ENCODE measurements at regions not wholly inside any gene's neighbourhood (a gene's known extent, or its start where the extent isn't known, plus 50 kb on each side); places are given as distances from the start of the nearest gene placed in this dataset.
"Not testable (repeated sequence)": the region's sequence is repeated elsewhere in the genome, so short reads cannot be mapped to it uniquely, and the experiment has no call there.

- no peak for DNase-seq
Measured at GRCh38 chr10:62661143-62661542, 143.4 kb upstream of the ADO start.

- no peak for DNase-seq
Measured at GRCh38 chr10:62662486-62662885, 142.0 kb upstream of the ADO start.

GRCh38 chr10:62665771-62666170, 138.7 kb upstream of the ADO start:
- no peak for DNase-seq

DNA sequence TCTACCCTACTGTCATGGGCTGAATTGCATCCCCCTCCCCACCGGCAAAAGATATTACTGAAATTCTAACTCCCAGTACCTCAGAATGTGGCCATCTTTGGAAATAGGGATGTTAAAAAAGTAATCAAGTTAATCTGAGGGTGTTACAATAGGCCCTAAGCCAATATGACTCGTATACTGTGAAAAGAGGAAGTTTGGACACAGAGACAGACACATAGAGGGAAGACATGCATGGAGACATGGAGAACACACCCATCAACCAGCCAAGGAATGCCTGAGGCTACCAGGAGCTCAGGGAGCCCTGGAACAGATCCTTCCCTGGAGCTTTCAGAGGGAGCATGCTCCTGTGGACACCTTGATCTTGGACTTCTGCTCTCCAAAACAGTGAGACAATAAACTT, 138.2 kb upstream of the ADO start:
- no peak for DNase-seq

GRCh38 chr10:62669341-62669740, 135.2 kb upstream of the ADO start:
- DNase-seq = no peak

DNA sequence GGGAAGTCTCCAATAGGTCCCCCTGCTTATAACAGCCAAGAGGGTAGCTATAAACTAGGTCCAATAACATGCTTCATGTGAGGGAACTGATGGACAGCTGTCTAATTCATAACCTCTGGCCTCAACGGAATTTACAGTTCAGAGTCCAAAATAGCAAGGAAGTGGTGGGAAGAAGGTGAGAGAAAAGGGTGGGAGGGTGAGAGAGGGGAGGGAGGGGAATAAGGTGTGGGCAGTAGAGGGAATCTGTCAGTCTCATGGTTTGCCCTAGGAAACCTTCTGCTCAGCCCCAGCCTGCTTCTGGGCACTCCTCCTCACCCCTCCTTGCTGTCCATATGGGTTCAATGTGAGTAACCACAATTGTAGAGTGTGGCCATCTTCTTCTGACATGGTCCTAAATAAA, 133.4 kb upstream of the ADO start:
- DNase-seq = no peak

- DNase-seq = no peak
Measured at GRCh38 chr10:62681211-62681940, 123.1 kb upstream of the ADO start.

DNA sequence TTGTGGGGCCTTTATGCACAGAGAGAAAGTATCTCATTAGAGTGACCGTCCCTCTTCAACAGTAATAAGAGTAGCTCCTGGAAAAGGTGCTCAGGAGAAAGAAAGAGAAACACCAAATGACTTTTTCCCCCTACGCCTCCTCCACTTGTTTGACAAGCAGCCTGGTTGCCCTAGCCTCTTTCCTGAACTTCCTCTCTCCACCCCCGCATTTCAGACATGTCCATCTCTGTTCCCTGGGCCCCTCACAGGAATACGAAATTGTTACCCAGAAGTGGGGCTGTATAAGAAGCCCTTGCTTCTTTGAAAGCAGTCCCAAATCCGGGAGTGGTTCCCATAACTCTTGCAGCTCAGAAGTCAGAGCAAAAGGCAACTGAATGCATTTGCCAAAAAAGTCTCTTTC, 119.6 kb upstream of the ADO start:
- DNase-seq = no peak

- no peak for DNase-seq
Measured at GRCh38 chr10:62687230-62687748, 117.2 kb upstream of the ADO start.

GRCh38 chr10:62688971-62689700, 115.4 kb upstream of the ADO start:
- DNase-seq = no peak

DNA sequence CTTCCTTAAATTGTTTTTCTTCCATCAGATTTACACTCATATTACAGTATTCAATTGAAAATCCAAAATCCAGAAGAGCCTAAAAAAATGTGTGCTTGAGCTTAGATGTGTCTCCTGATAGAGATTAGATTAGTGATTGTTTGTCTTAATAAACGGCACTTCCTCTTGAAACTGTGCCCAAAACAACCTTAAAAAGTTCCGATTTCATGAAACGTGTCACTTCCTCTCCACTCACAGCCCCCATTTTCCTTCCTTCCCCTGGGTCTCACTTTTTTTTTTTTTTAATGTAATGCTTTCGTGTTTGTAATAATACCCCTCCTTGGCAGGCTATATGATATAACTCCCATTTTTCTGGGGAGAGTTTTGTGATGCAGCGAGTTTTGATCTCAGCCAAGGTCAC, 114.8 kb upstream of the ADO start:
- DNase-seq = no peak

GRCh38 chr10:62690703-62691102, 113.8 kb upstream of the ADO start:
- no peak for DNase-seq

DNA sequence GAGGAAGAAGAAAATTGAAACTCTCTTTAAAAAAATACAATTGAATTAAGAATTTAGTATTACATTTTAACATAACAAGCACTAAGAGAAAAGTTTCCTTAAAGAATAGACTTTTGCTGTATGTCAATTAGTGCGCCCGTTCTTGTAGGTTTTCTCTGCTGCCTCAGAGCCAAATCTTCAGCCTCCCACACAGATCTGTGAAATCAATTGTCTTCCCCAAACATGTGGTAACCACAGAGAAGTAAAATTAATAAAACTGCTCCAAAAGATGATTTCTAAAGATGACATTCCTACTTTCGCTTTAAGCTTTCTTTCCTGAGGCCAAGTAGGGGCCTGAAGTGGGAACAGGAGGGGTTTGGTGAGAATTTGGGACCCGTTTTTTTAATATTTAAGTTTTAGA, 113.2 kb upstream of the ADO start:
- no peak for DNase-seq

DNA sequence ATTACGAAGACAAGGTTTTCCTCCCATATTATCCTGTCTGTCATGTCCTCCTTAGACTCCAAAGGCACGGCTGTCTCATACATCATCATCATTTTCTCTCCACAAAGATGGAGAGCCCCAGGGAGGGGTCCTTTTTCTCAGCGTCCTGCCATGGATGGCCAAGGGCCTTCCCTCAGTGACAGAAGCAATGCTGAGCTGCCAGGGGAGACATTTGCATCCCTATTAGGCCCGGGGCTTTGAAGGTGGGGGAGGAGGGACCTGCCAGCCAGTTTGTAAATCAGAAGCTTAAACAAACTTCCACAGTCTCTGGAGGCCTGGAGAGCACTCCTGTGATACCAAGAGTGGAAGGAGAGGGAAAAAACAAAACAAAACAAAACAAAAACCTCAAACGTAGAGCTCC, 112.4 kb upstream of the ADO start:
- DNase-seq = peak; percentile 20

DNA sequence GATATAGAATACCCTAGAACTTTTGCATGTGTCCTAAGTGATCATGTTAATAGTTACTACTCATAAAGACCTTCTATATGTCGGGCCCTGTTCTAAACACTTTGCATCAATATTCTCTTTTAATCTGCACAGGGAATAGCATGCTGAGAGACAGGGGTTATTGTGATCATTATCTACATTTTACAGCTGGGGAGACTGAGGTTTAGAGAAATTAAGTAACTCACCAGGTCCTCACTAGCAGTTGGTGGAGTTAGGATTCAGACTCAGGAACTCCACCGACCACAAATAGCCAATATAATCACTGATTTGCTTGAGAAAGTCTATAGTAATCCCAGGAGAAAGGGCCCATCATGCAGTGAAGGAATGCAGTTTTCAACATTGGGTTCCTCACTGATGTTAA, 111.2 kb upstream of the ADO start:
- DNase-seq = no peak

DNA sequence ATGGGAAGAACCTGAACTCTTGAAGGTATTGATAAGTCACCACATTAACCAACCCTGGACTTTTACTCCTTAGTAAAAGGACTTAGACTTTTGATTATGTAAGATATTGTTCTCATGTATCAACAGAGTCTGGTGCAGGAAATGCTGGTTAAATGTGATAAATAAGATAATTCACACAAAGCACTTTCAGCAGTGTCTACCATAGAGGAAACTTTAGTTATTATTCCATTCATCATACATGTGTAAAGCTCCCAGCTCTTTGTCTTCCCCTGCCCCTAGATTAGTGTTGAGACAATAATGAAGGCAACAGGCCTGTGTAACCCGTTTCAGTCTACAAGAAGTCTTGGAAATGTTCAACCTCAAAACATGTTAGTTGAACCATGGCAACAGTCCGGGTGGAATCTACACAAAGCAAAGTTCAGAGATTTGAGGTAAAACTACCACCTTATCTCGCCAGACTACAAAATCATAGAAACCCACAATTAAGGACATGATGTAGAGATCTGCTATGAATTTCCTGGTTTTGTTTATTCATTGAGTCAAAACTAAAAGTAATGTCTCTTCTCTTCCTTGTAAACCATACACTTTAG, 109.9 kb upstream of the ADO start:
- DNase-seq = no peak

GRCh38 chr10:62696798-62697197, 107.7 kb upstream of the ADO start:
- DNase-seq = no peak

DNA sequence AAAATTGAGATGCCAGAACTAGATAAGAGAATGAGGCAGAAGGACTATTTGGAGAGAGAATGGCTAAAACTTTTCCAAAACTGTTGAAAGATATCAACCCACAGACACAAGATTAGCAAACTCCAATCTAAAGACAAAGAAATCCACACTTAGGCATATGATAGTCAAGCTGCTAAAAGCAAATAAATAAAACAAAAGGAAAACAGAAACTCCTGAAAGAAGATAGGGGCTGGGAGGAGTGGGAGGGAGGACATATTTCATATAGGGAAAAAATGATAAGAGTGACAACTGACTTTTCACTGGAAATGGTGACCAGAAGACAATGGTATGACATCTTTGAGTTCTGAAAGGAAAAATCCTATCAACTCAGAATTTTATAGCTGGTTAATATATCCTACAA, 105.4 kb upstream of the ADO start:
- no peak for DNase-seq

- DNase-seq = not testable (repeated sequence)
Measured at GRCh38 chr10:62704121-62704520, 100.4 kb upstream of the ADO start.

DNA sequence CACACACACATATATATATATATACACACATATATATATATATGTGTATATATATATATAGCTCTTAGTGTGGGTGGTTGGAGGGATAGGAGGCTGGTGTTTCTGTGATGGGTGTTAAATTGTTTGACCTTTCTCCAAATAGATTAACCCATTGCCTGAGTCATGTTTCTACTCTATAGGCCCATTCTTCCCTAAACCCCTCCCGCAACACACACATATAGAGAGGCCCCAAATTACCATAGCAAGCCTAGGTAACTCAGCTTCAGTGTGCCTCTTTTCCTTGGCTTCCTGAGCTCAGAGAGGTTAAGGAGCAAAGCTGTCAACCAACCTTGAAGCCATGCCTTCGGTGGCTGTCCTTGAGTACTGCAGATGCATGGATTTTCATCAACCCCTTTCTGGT, 98.7 kb upstream of the ADO start:
- no peak for DNase-seq

GRCh38 chr10:62707810-62708209, 96.7 kb upstream of the ADO start:
- no peak for DNase-seq

DNA sequence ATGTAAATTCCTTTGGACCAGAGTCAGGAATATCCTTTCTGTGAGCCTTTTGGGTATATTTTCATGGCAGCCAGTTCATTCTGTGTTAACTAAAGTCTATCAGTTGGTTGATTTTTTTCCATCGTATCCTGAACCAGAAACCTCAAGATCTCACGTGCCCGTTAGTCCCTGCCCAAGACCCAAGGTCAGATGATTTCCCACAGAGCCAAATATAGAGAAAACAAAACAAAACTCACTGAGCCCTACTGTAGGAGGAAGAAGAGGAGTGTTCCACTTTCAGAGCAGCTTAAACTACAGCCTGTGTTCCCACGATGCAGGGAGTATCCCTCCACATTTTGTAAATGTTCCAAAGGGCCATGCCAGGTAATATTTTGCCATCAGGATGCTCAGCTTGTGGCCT, 96.0 kb upstream of the ADO start:
- no peak for DNase-seq

DNA sequence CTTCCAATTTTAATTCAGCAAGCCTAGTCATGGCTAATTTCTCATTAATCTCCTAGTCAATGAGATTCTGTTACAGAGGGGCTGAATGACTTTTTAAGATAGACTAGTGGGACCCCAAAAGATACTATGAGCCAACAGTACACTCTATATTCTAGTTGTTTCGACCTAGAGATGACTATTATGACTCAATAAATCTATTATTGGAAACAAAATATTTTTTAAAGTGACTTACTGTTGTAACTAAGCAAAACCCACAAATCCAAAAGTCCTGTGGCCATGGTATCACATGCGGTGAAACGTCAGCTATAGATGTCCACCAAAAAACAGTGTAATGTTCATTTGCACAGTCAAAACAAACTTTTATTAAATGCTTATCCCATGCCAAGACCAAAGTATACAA, 95.3 kb upstream of the ADO start:
- no peak for DNase-seq

GRCh38 chr10:62710182-62710581, 94.3 kb upstream of the ADO start:
- DNase-seq = no peak

Measured in right kidney (tissue), 1 donor.